ENCODE measurements at regions not wholly inside any gene's neighbourhood (a gene's known extent, or its start where the extent isn't known, plus 50 kb on each side); places are given as distances from the start of the nearest gene placed in this dataset.

GRCh38 chr1:67614511-67614934 lies 70.5 kb upstream of the GADD45A start:
- TF ChIP-seq, protein P1, sequence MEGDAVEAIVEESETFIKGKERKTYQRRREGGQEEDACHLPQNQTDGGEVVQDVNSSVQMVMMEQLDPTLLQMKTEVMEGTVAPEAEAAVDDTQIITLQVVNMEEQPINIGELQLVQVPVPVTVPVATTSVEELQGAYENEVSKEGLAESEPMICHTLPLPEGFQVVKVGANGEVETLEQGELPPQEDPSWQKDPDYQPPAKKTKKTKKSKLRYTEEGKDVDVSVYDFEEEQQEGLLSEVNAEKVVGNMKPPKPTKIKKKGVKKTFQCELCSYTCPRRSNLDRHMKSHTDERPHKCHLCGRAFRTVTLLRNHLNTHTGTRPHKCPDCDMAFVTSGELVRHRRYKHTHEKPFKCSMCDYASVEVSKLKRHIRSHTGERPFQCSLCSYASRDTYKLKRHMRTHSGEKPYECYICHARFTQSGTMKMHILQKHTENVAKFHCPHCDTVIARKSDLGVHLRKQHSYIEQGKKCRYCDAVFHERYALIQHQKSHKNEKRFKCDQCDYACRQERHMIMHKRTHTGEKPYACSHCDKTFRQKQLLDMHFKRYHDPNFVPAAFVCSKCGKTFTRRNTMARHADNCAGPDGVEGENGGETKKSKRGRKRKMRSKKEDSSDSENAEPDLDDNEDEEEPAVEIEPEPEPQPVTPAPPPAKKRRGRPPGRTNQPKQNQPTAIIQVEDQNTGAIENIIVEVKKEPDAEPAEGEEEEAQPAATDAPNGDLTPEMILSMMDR (IDR thresholded peaks at IDR 0.05) = no peak
- TF ChIP-seq POLR2AphosphoS5 (IDR thresholded peaks at IDR 0.05; ENCODE audit: low read depth, low read length) = no peak
- no peak for TF ChIP-seq SIN3A (IDR thresholded peaks at IDR 0.05; ENCODE audit: borderline replicate concordance, insufficient read depth, low read depth, low read length)
- TF ChIP-seq, protein P2, sequence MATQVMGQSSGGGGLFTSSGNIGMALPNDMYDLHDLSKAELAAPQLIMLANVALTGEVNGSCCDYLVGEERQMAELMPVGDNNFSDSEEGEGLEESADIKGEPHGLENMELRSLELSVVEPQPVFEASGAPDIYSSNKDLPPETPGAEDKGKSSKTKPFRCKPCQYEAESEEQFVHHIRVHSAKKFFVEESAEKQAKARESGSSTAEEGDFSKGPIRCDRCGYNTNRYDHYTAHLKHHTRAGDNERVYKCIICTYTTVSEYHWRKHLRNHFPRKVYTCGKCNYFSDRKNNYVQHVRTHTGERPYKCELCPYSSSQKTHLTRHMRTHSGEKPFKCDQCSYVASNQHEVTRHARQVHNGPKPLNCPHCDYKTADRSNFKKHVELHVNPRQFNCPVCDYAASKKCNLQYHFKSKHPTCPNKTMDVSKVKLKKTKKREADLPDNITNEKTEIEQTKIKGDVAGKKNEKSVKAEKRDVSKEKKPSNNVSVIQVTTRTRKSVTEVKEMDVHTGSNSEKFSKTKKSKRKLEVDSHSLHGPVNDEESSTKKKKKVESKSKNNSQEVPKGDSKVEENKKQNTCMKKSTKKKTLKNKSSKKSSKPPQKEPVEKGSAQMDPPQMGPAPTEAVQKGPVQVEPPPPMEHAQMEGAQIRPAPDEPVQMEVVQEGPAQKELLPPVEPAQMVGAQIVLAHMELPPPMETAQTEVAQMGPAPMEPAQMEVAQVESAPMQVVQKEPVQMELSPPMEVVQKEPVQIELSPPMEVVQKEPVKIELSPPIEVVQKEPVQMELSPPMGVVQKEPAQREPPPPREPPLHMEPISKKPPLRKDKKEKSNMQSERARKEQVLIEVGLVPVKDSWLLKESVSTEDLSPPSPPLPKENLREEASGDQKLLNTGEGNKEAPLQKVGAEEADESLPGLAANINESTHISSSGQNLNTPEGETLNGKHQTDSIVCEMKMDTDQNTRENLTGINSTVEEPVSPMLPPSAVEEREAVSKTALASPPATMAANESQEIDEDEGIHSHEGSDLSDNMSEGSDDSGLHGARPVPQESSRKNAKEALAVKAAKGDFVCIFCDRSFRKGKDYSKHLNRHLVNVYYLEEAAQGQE (IDR thresholded peaks at IDR 0.05; ENCODE audit: insufficient read depth in 1 of 2, low read depth in 2 of 2, low read length in 1 of 2) = no peak
- TF ChIP-seq TCF7L2 (IDR thresholded peaks at IDR 0.05; ENCODE audit: low read depth, low read length) = no peak
